ENCODE measurements at regions not wholly inside any gene's neighbourhood (a gene's known extent, or its start where the extent isn't known, plus 50 kb on each side); places are given as distances from the start of the nearest gene placed in this dataset.

DNA sequence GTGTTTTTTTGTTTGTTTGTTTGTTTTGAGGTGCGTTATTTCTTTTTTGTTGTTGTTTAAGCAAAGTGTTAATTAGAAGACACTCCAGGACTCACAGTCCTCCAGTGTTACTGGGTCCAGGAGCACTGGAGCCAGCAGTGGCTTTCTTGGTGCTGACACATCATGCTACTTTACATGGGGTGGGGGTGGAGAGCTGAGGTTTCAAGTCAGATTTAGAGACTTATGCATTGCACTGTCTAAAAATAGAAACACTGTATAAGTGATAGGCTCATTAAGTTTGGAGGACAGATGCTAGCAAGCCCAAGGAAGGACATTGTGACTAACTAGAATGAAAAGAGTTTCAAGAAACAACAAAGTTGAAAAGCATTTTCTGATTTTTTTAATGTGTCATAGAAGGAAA lies 2209.2 kb downstream of the MAT2B start:
- no peak for TF ChIP-seq ZFX (IDR thresholded peaks at IDR 0.05; ENCODE audit: borderline replicate concordance)
- TF ChIP-seq, protein P1, sequence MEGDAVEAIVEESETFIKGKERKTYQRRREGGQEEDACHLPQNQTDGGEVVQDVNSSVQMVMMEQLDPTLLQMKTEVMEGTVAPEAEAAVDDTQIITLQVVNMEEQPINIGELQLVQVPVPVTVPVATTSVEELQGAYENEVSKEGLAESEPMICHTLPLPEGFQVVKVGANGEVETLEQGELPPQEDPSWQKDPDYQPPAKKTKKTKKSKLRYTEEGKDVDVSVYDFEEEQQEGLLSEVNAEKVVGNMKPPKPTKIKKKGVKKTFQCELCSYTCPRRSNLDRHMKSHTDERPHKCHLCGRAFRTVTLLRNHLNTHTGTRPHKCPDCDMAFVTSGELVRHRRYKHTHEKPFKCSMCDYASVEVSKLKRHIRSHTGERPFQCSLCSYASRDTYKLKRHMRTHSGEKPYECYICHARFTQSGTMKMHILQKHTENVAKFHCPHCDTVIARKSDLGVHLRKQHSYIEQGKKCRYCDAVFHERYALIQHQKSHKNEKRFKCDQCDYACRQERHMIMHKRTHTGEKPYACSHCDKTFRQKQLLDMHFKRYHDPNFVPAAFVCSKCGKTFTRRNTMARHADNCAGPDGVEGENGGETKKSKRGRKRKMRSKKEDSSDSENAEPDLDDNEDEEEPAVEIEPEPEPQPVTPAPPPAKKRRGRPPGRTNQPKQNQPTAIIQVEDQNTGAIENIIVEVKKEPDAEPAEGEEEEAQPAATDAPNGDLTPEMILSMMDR (IDR thresholded peaks at IDR 0.05): no peak
